Vagina (tissue), 2 donors: ENCODE measurements at regions not wholly inside any gene's neighbourhood (a gene's known extent, or its start where the extent isn't known, plus 50 kb on each side); places are given as distances from the start of the nearest gene placed in this dataset.

Experiments used
- DNase-seq, 2 donors: peaks; one replicate each; pipeline ENCODE4 v3.0.0-alpha.2; 2017; ENCODE audit errors: extremely low spot score in 2 of 2
- H3K27ac ChIP-seq: fragments of 200-600 bp; sonication (generic); one replicate; pipeline ENCODE4 v1.5.1; 2019
- H3K27me3 ChIP-seq: fragments of 200-600 bp; sonication (generic); one replicate; pipeline ENCODE4 v1.5.1; 2019
- H3K36me3 ChIP-seq, 2 donors: fragments of 200-600 bp; sonication (generic); one replicate each; pipeline ENCODE4 v1.5.1; 2017 to 2019
- H3K4me1 ChIP-seq: fragments of 200-600 bp; sonication (generic); one replicate; pipeline ENCODE4 v1.5.1; 2019
- H3K4me3 ChIP-seq, 2 donors: fragments of 200-600 bp; sonication (generic); 1 replicate in 1 of 2; 2 replicates in 1 of 2; pipeline ENCODE4 v1.5.1; 2016 to 2019
- H3K9me3 ChIP-seq: fragments of 200-600 bp; sonication (generic); one replicate; pipeline ENCODE4 v1.5.1; 2019
- CTCF ChIP-seq, 3 experiments: fragments of 450-650 bp in 2 of 3; fragments of 200-600 bp in 1 of 3; sonication (generic) in 1 of 3; IDR thresholded peaks; one replicate each; pipeline ENCODE4 v1.5.1; 2017 to 2019; ENCODE audit warnings: antibody characterized with exemption in 3 of 3, mild to moderate bottlenecking in 2 of 3, moderate library complexity in 2 of 3
- POLR2A ChIP-seq, 2 donors: fragments of 450-650 bp; IDR thresholded peaks; one replicate each; pipeline ENCODE4 v1.6.1; 2017; ENCODE audit warnings: antibody characterized with exemption in 2 of 2, mild to moderate bottlenecking in 2 of 2, moderate library complexity in 2 of 2
- POLR2AphosphoS5 ChIP-seq, 2 donors: sonication (generic); formaldehyde crosslinking; IDR thresholded peaks; one replicate each; pipeline ENCODE4 v1.9.0; 2017; ENCODE audit warnings: antibody characterized with exemption in 2 of 2, mild to moderate bottlenecking in 2 of 2, low read depth in 1 of 2; ENCODE audit not compliant: insufficient read depth in 1 of 2
- intact Hi-C: fragments of 100-400 bp; cut with DNase I; formaldehyde crosslinking; loops from one replicate; pipeline ENCODE4 v1.15.1; 2023

DNA sequence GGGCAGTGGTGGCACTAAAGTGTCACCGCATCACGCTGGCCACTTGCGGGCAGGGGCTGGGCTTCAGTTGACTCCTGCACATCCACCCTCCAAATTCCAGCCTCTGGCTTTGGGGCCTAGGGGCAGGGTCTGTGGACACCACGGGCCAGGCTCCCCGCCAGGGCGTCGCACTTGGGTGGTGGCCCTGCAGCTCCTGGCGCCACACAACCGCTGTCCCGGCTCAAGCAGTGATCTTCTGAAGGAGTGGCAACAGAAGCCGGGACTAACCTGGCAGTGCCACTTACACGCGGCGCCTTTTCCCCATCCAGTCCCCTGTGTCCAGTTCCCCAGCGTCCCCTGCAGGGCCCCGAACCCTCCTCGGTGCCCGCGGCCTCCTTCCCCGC is 134.3 kb upstream of the ZNF92 start:
- Histone ChIP-seq H3K4me3 (peak overlapping the region; percentile 36 to 50), H3K36me3 (no peaks in the 10 kb centered on the region), H3K27me3 (no peaks in the 10 kb centered on the region), H3K27ac (no peak overlapping the region), H3K4me1 (peaks cover 10% of the 10 kb centered on the region), H3K9me3 (no peaks in the 10 kb centered on the region)
- no peak for DNase-seq
- intact Hi-C loops, result no loop called here
- TF ChIP-seq POLR2AphosphoS5 (IDR thresholded peaks at IDR 0.05; ENCODE audit: insufficient read depth in 1 of 2, low read depth in 1 of 2) (no peak), CTCF (IDR thresholded peaks at IDR 0.05) (no peak), POLR2A (IDR thresholded peaks at IDR 0.05) (no peak)

GRCh38 chr7:65238785-65239184 is 134.9 kb upstream of the ZNF92 start:
- peaks cover 10% of the 10 kb centered on the region for H3K4me1 ChIP-seq
- no peak overlapping the region for H3K27ac ChIP-seq
- no peaks in the 10 kb centered on the region for H3K36me3 ChIP-seq
- DNase-seq, result no peak
- TF ChIP-seq CTCF (IDR thresholded peaks at IDR 0.05), result no peak
- no peak overlapping the region for H3K4me3 ChIP-seq
- H3K9me3 ChIP-seq, result no peaks in the 10 kb centered on the region
- no peaks in the 10 kb centered on the region for H3K27me3 ChIP-seq
- intact Hi-C loops, result no loop called here

DNA sequence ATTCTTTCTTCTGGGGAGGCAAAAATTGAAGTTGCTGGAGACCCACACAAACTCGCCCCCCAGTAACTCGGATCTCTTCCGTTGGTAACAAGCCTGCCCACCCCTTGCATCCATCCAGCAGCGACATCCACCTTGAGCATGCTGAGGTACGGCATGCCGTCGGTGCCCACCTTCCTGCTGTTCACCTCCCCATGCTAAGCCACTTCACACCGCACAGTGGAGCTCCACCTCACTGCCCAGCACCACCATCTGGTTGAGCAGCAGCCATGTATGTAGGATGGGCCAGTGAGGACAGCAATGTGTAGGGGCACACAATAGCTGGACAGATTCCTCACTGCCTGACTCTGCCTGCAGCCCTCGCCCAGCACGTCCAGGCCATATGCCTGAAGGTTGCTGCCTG is 138.1 kb upstream of the ZNF92 start:
- H3K27ac ChIP-seq, result no peak overlapping the region
- H3K36me3 ChIP-seq, result no peaks in the 10 kb centered on the region
- no peak for DNase-seq
- no peaks in the 10 kb centered on the region for H3K9me3 ChIP-seq
- TF ChIP-seq POLR2AphosphoS5 (IDR thresholded peaks at IDR 0.05; ENCODE audit: insufficient read depth in 1 of 2, low read depth in 1 of 2) (no peak), POLR2A (IDR thresholded peaks at IDR 0.05) (no peak), CTCF (IDR thresholded peaks at IDR 0.05) (no peak)
- H3K27me3 ChIP-seq, result no peaks in the 10 kb centered on the region
- H3K4me3 ChIP-seq, result no peak overlapping the region
- peaks cover 10% of the 10 kb centered on the region for H3K4me1 ChIP-seq
- intact Hi-C loops, result no loop called here

DNA sequence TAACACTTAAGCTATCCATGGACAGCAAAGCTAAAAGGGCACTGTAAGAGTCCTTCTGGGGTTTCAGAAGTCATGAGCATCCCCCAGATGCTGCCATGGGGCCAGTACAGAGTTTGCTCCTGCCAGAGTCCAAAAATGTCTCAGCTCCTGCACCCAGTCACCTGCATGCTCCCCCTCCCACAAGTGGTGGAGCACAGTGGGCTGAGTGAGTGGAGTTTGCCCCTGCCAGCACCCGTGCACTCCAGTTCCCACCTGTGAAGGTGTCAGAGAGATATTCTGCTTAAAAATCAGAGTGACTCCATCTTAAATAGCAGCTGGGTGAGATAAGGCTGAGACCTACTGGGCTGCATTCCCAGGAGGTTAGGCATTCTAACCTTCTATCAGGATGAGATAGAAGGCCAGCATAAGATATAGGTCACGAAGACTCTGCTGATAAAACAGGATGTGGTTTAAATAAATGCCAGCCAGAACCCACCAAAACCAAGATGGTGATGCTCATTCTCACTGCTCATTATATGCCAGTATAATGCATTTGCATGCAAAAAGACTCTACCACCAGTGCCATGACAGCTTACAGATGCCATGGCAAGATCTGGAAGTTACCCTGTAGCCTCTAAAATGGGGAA is 140.1 kb upstream of the ZNF92 start:
- H3K27me3 ChIP-seq, result no peaks in the 10 kb centered on the region
- TF ChIP-seq CTCF (IDR thresholded peaks at IDR 0.05) (no peak), POLR2AphosphoS5 (IDR thresholded peaks at IDR 0.05; ENCODE audit: insufficient read depth in 1 of 2, low read depth in 1 of 2) (no peak), POLR2A (IDR thresholded peaks at IDR 0.05) (no peak)
- DNase-seq, result no peak
- no peaks in the 10 kb centered on the region for H3K9me3 ChIP-seq
- intact Hi-C loops, result no loop called here
- no peaks in the 10 kb centered on the region for H3K36me3 ChIP-seq
- H3K4me1 ChIP-seq, result no peaks in the 10 kb centered on the region
- H3K27ac ChIP-seq, result no peak overlapping the region
- H3K4me3 ChIP-seq, result no peak overlapping the region

- Histone ChIP-seq H3K4me1 (no peaks in the 10 kb centered on the region), H3K9me3 (no peaks in the 10 kb centered on the region), H3K27ac (no peak overlapping the region), H3K27me3 (no peaks in the 10 kb centered on the region), H3K36me3 (no peaks in the 10 kb centered on the region), H3K4me3 (no peak overlapping the region)
- TF ChIP-seq POLR2AphosphoS5 (IDR thresholded peaks at IDR 0.05; ENCODE audit: insufficient read depth in 1 of 2, low read depth in 1 of 2) (no peak), CTCF (IDR thresholded peaks at IDR 0.05) (no peak), POLR2A (IDR thresholded peaks at IDR 0.05) (no peak)
- no peak for DNase-seq
- intact Hi-C loops, result no loop called here
Observed at GRCh38 chr7:65230231-65230630, 143.4 kb upstream of the ZNF92 start.
